ENCODE measurements at regions not wholly inside any gene's neighbourhood (a gene's known extent, or its start where the extent isn't known, plus 50 kb on each side); places are given as distances from the start of the nearest gene placed in this dataset.

DNA sequence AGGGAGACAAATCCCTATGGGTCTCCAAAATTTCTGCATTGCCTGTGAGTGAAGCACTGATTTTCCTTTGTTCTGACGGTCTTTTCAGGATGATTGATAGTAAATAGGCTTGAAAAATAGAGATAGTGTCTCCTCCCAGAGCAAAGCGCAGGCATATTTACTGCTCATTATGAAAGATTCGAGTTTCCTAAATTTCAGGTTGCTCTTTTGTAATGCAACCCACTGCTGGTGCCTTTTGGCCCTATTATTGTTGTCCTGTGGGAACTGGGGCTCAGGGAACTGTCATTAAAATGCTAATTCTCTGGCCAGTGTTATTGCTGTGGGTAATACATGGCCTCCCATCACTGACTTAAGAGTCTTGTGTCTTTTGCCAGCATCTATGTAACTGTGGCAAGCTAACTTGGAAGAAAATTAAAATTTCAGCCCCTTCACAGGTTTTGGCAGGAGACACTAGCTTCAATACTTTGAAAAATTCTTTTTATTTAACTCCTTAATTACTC, 754.1 kb upstream of the MAP3K7 start:
- no peak for TF ChIP-seq GATA3 (IDR thresholded peaks at IDR 0.05; ENCODE audit: low read depth, low read length)
- TF ChIP-seq GATA2 (IDR thresholded peaks at IDR 0.05; ENCODE audit: low read depth, low read length): no peak

DNA sequence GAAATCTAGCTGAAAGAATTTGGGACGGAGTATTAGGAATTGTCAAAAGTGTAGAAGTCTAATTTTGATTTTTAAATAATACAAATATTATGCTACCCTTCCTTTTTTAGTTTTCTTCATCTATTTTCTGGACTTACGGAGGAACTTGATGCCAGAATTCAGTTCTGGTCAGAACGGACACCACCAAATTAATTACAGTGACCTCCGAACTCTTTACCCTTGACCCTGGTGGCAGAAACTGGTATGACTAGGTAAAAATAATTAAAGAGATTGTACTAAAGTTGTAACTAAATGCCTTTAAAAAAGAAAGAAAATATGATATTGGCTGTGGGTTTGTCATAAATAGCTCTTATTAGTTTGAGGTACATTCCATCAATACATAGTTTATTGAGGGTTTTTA, 751.1 kb upstream of the MAP3K7 start:
- no peak for TF ChIP-seq GATA3 (IDR thresholded peaks at IDR 0.05; ENCODE audit: low read depth, low read length)
- no peak for TF ChIP-seq GATA2 (IDR thresholded peaks at IDR 0.05; ENCODE audit: low read depth, low read length)

DNA sequence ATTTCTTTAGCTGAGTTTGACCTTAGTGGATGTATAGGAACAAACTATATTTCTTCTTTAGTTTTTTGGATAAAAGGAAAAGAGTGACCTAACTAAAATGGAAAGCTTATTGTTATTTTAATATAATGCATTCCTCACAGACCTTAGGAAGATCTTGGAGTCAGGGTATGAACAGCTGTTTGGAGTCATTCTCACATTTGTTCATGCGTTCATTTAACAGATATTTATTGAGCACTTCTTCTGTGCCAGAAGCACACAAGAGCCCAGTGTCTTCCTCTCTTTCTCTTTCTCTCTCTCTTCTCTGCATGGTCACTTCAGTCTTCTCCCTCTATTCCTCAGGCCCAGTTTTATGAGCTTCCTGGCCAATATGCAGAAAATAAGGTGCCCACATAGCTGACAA, 744.0 kb upstream of the MAP3K7 start:
- TF ChIP-seq GATA3 (IDR thresholded peaks at IDR 0.05; ENCODE audit: low read depth, low read length): no peak
- TF ChIP-seq GATA2 (IDR thresholded peaks at IDR 0.05; ENCODE audit: low read depth, low read length): no peak

DNA sequence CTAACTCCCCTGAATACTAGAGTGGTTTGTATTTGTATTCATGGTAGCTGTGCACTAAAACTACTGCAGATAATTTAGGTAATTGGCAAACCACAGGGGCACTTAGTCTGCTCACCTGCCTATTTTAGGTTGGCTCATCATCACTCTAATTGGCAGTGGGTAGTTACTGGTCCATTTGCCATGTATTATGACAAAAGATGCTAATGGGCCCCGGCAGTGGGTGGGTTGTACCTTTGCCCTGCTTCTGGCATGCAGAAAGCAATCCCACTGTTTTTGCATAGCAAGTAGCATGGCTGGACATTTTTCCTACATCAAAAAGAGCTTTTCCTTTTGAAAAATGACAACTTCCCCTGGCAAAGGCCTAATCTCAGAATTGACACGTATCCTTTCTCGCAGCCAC, 741.4 kb upstream of the MAP3K7 start:
- no peak for TF ChIP-seq GATA3 (IDR thresholded peaks at IDR 0.05; ENCODE audit: low read depth, low read length)
- TF ChIP-seq GATA2 (IDR thresholded peaks at IDR 0.05; ENCODE audit: low read depth, low read length): no peak

DNA sequence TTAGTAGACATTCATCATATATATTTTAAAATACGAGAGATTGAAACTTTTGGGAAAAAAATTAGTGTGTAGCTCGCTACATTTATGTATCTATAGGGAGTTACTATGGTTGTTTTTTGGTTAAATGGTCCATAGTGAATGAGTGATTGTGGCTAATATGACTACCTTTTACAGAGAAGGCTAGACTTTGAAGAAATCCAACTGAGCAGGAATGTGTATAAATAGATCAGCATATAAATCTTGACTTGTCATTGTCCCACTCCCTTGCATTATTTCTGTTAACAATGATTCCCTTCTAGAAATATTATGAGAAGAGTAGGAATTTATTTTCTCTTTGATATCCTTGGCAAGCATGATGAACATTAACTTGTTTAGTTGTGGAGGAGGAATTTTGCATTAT, 737.8 kb upstream of the MAP3K7 start:
- TF ChIP-seq GATA2 (IDR thresholded peaks at IDR 0.05; ENCODE audit: low read depth, low read length) (no peak), GATA3 (IDR thresholded peaks at IDR 0.05; ENCODE audit: low read depth, low read length) (no peak)

DNA sequence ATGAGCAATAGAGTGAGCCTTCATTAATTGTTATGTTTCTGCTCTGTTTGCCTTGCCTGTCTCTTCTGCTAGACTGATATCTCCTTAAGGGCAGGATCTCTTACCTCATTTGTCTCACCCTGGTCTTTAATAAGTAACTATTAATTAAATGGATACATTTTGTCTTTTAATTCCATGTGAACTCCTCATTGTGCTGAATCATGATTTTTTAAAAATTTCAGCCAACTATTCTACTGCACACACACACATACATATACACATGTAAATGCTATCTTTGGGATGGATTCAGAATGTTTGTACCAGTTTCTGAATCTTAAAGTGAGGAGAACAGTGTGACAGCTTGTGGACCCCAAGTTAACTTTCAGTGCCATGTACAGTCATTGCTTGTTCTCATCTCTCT, 731.1 kb upstream of the MAP3K7 start:
- no peak for TF ChIP-seq GATA3 (IDR thresholded peaks at IDR 0.05; ENCODE audit: low read depth, low read length)
- TF ChIP-seq GATA2 (IDR thresholded peaks at IDR 0.05; ENCODE audit: low read depth, low read length): no peak

DNA sequence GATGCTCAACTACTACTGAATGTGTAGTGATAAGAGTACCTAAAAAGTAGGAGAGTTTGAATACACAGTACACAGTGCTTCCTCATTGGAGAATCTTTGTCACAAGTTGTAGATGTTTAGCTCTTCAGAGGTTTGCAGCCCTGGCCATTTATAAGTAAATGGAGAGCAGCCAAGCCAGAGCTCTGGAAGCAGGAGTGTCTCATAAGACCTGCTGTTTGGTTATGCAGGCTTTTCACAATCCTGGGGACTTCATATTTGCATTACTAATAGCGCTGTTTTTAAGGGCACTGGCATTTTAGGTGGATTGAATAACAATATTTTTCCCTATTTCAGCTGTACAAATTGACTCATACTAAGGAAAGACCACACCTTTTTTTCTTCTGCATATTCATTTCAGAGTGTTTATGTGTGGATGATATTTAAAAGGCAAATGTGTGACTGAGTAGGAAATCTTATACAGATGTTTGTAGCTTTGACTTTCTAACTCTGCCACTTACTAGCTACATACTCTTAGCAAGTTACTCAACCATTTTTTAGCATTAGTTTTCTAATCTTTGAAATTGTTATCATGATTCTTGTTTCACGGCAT, 730.5 kb upstream of the MAP3K7 start:
- no peak for TF ChIP-seq GATA3 (IDR thresholded peaks at IDR 0.05; ENCODE audit: low read depth, low read length)
- TF ChIP-seq GATA2 (IDR thresholded peaks at IDR 0.05; ENCODE audit: low read depth, low read length): no peak

DNA sequence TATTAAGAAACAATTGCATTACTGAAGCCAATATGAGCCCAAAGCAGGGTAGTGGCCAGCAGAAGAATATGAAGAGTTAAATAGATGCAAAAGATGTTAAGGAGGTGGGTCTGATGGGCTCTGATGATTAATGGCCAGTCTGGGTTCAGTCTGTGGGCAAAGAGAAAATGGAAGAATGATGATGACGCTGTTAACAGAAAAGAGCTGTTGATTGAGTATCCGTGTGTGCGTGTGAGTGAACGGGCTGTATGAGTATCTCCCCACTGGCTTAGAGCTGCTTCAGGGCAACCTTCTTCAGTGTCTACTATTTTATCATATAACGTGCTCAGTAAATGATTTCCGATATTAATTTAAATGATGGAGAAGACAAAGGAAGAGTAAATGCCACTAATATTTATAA, 723.3 kb upstream of the MAP3K7 start:
- no peak for TF ChIP-seq GATA2 (IDR thresholded peaks at IDR 0.05; ENCODE audit: low read depth, low read length)
- TF ChIP-seq GATA3 (IDR thresholded peaks at IDR 0.05; ENCODE audit: low read depth, low read length): no peak

DNA sequence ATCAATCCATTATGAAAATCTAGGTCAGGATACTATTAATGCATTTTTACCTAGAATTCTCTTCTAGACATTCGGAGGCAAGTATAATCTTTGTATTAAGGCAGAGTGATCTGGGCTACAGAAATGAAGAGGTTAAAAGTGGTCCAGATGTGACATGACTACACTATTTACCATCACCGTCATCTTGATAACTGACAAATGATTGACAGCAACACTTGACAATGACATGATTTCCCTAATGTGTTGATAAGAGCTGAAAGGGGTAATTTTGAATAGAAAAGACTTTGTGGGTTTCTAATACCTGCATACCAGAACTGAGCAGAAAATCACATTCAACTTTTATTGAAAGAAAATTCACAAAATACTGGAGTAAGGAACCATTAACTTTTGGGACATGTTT, 718.9 kb upstream of the MAP3K7 start:
- TF ChIP-seq GATA3 (IDR thresholded peaks at IDR 0.05; ENCODE audit: low read depth, low read length) (no peak), GATA2 (IDR thresholded peaks at IDR 0.05; ENCODE audit: low read depth, low read length) (no peak)

DNA sequence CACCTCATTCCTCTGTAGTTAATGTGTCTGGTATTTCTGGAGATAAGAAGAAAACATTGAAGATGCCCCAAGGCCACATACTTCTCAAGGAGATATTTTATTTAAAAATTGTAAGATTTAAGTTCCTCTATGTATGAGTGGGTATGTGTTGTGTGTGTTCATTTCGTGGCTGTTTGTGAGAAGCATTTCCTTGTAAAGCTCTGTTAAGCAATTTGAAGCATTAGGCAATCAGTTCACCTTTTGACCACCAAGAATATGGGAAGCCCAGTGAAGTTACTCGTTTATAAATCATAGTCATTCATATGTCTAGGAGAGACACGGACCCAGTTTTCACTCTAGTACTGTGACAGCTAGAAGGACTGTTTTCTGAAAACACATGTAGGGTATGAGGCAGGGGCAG, 717.6 kb upstream of the MAP3K7 start:
- no peak for TF ChIP-seq GATA2 (IDR thresholded peaks at IDR 0.05; ENCODE audit: low read depth, low read length)
- no peak for TF ChIP-seq GATA3 (IDR thresholded peaks at IDR 0.05; ENCODE audit: low read depth, low read length)

DNA sequence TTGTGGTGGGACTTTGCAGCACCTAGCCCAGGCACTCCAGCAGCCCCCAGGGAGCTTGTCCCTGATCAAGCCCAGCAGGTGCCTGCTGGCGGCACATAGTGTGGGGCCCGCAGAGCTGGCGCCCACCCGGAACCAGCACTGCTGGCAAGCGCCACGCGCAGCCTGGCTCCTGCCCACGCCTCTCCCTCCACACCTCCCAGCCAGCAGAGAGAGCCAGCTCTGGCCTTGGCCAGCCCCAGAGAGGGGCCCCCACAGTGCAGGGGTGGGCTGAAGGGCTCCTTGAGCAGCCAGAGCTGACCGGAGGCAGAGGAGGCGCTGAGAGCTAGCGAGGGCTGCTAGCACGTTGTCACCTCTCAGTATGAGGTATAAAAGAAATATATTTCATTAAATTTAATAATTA, 716.5 kb upstream of the MAP3K7 start:
- TF ChIP-seq GATA2 (IDR thresholded peaks at IDR 0.05; ENCODE audit: low read depth, low read length) (no peak), GATA3 (IDR thresholded peaks at IDR 0.05; ENCODE audit: low read depth, low read length) (no peak)

DNA sequence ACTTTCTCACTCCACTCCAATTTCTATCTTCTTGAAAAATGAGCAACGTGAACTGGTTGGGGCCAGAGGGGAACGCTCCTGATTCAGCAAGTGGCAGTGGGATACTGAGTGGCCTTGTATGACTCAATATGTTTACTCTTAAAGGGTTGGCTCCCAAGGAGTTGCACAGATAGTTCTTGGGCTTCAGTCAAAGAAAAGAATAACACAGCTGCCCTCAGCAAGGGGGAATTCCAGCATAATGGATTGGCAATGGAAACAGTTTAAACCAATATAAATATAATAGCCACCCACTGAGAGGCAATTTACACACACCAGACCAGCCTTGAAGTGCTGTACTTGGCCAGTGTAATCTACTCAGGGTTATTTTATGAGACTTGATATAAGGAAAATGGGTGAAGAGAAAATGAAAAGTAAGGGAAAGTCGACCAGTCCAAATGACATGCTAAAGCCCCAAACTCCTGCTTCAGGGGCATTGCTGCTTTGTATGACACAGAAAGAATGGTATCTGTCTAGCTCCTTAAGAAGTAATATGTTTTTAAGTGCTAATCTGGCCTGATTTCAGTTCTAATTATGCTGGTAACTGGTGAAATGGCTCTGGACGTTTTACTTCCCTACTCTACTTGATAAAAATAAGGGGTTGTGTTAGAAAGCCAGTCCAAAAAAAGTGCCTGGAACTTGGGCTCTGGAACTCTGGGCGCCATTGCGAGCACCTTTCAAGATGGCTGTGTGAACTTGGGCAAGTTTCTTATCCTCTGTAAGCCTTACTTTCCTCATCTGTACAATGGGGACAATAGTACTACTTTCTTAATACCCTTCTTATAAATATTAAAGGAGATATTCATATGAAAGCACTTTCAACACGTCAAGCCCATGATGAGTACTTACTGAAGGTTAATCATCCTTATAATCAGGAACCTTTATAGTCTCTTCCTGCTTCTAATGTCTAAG, 712.9 kb upstream of the MAP3K7 start:
- TF ChIP-seq GATA2 (IDR thresholded peaks at IDR 0.05; ENCODE audit: low read depth, low read length) (no peak), GATA3 (IDR thresholded peaks at IDR 0.05; ENCODE audit: low read depth, low read length) (no peak)

DNA sequence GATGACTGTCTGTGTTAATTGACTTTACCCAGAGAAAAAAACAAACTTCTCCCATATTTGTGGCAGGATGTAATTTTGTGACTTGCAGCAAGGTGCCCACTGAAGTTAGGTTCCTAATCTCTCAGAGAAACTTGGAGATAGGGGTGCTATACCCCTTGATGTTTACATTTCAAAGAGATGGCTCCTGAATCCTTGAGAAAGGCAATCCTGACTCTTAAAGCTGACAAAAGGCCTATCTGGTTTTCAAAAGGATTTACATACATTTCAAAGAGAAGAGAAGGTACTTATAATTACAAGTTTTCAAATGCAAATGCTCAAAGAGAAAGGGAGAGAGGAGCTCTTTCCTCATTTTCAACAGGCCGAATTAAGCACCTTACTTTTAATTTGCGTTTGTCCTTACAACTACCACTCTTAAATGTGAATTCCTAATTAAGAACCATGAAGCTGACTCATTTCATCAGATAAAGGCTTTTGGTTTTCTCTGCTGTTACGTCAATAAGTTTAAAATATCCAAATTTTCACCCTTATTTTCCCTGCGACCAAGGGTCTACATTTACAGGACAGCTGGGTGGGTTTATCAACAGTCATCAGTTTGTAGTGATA, 711.8 kb upstream of the MAP3K7 start:
- TF ChIP-seq GATA3 (IDR thresholded peaks at IDR 0.05; ENCODE audit: low read depth, low read length) (no peak), GATA2 (IDR thresholded peaks at IDR 0.05; ENCODE audit: low read depth, low read length) (no peak)

DNA sequence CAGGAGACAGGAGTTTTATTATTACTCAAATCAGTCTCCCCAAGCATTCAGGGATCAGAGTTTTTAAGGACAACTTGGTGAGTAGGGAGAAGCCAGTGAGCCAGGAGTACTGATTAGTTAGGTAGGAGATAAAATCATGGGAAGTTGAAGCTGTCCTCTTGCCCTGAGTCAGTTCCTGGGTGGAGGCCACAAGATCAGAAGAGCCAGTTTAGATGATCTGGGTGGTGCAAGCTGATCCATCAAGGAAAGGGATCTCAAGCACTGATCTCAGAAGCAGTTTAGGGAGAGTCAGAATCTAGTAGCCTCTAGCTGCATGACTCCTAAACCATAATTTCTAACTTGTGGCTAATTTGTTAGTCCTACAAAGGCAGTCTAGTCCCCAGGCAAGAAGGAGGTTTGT, 706.5 kb upstream of the MAP3K7 start:
- TF ChIP-seq GATA3 (IDR thresholded peaks at IDR 0.05; ENCODE audit: low read depth, low read length) (no peak), GATA2 (IDR thresholded peaks at IDR 0.05; ENCODE audit: low read depth, low read length) (no peak)
